ENCODE measurements at regions not wholly inside any gene's neighbourhood (a gene's known extent, or its start where the extent isn't known, plus 50 kb on each side); places are given as distances from the start of the nearest gene placed in this dataset.

DNA sequence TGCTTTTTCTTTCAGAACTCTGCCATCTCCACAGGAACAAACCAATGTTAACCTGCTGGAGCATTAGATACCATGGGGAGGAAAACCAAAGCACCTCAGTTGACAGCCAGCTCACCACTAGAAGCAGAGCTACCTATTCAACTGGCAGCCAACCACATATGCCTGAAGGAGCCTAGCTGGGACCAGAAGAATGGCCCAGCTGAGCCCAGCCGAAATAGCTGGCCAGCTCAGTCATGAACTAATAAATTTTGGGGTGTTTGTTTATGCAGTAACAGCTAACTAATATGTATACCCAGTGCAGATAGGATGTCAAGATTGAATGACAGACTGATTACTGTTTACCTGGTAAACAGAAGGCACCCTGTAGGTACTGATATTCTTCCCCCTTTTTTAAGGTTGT is 1117.5 kb downstream of the TBL1XR1 start:
- TF ChIP-seq POLR2A (IDR thresholded peaks at IDR 0.05) (no peak), POLR2AphosphoS5 (IDR thresholded peaks at IDR 0.05) (no peak), CTCF (IDR thresholded peaks at IDR 0.05) (no peak), EP300 (IDR thresholded peaks at IDR 0.05) (no peak)

Data from gastroesophageal sphincter (tissue), 3 donors.